HG02763 (cell line): ENCODE measurements at regions not wholly inside any gene's neighbourhood (a gene's known extent, or its start where the extent isn't known, plus 50 kb on each side); places are given as distances from the start of the nearest gene placed in this dataset.

ENCODE experiments used
- ATAC-seq: cut with Tn5 transposase; IDR thresholded peaks from one replicate; pipeline ENCODE4 v1.9.1; 2021; ENCODE audit warnings: mild to moderate bottlenecking, moderate library complexity; ENCODE audit not compliant: unreplicated experiment

GRCh38 chr7:155213955-155214740 lies 83.5 kb upstream of the INSIG1 start:
- no peak for ATAC-seq

- no peak for ATAC-seq
Measured at GRCh38 chr7:155215576-155216325, 81.9 kb upstream of the INSIG1 start.

- no peak for ATAC-seq
Measured at GRCh38 chr7:155216475-155217272, 81.0 kb upstream of the INSIG1 start.

GRCh38 chr7:155217634-155218033 lies 80.0 kb upstream of the INSIG1 start:
- no peak for ATAC-seq

GRCh38 chr7:155218276-155219153 lies 79.2 kb upstream of the INSIG1 start:
- no peak for ATAC-seq

GRCh38 chr7:155219154-155219531 lies 78.5 kb upstream of the INSIG1 start:
- no peak for ATAC-seq

GRCh38 chr7:155219947-155220769 lies 77.5 kb upstream of the INSIG1 start:
- ATAC-seq = no peak

GRCh38 chr7:155220903-155221302 lies 76.8 kb upstream of the INSIG1 start:
- ATAC-seq = no peak

GRCh38 chr7:155221547-155221946 lies 76.1 kb upstream of the INSIG1 start:
- no peak for ATAC-seq

GRCh38 chr7:155222061-155222460 lies 75.6 kb upstream of the INSIG1 start:
- no peak for ATAC-seq

GRCh38 chr7:155222573-155222972 lies 75.1 kb upstream of the INSIG1 start:
- ATAC-seq = no peak

- ATAC-seq = no peak
Measured at GRCh38 chr7:155223021-155223420, 74.7 kb upstream of the INSIG1 start.

- no peak for ATAC-seq
Measured at GRCh38 chr7:155223503-155223902, 74.2 kb upstream of the INSIG1 start.

GRCh38 chr7:155224116-155224811 lies 73.4 kb upstream of the INSIG1 start:
- no peak for ATAC-seq

GRCh38 chr7:155225095-155225494 lies 72.6 kb upstream of the INSIG1 start:
- ATAC-seq = no peak

GRCh38 chr7:155225516-155225915 lies 72.2 kb upstream of the INSIG1 start:
- no peak for ATAC-seq

GRCh38 chr7:155226261-155227003 lies 71.2 kb upstream of the INSIG1 start:
- ATAC-seq = no peak

- ATAC-seq = no peak
Measured at GRCh38 chr7:155227004-155227787, 70.5 kb upstream of the INSIG1 start.
